PFSK-1 (cell line): ENCODE measurements at regions not wholly inside any gene's neighbourhood (a gene's known extent, or its start where the extent isn't known, plus 50 kb on each side); places are given as distances from the start of the nearest gene placed in this dataset.

Experiments
- FOXP2 ChIP-seq: optimal IDR thresholded peaks from 2 replicates; pipeline ENCODE3; 2011; ENCODE audit warnings: borderline replicate concordance, control low read depth, inconsistent platforms; ENCODE audit not compliant: insufficient read depth; ENCODE audit errors: extremely low read length, extremely low read depth
- TAF1 ChIP-seq: IDR thresholded peaks from 2 replicates; pipeline ENCODE4 v1.6.1; 2012; ENCODE audit warnings: low read length, control low read depth, borderline replicate concordance; ENCODE audit not compliant: insufficient read depth
- TF ChIP-seq, protein P1 (sequence below), 2 experiments: IDR thresholded peaks; 2 replicates each; pipeline versions ENCODE4 v1.6.1 to v1.8.0; 2011 to 2012; ENCODE audit warnings: low read depth in 2 of 2, low read length in 2 of 2, control low read depth in 1 of 2, inconsistent platforms in 1 of 2, mild to moderate bottlenecking in 1 of 2, moderate library complexity in 1 of 2; ENCODE audit not compliant: insufficient read depth in 1 of 2

DNA sequence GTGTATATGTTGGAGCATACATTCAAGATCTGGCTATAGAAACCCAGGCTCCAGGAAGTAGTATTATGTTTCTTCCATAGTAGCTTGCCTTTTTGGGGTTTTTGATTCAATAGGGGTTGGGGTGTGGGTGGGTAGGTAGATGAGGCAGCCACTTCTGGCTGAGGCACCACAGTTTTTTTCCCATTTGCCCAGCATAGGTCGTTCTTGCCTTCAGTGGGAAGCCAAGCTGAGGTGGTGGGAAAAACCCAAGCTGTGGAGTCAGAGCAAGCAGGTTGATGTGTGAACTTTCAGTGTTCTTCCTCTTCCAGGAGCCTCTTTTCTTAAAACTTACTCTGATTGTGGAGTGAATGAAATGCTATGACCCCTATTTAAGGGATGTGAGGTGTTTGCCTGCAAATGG lies 67.0 kb upstream of the RPS6KA3 start:
- no peak for TF ChIP-seq FOXP2
- TF ChIP-seq, protein P1, sequence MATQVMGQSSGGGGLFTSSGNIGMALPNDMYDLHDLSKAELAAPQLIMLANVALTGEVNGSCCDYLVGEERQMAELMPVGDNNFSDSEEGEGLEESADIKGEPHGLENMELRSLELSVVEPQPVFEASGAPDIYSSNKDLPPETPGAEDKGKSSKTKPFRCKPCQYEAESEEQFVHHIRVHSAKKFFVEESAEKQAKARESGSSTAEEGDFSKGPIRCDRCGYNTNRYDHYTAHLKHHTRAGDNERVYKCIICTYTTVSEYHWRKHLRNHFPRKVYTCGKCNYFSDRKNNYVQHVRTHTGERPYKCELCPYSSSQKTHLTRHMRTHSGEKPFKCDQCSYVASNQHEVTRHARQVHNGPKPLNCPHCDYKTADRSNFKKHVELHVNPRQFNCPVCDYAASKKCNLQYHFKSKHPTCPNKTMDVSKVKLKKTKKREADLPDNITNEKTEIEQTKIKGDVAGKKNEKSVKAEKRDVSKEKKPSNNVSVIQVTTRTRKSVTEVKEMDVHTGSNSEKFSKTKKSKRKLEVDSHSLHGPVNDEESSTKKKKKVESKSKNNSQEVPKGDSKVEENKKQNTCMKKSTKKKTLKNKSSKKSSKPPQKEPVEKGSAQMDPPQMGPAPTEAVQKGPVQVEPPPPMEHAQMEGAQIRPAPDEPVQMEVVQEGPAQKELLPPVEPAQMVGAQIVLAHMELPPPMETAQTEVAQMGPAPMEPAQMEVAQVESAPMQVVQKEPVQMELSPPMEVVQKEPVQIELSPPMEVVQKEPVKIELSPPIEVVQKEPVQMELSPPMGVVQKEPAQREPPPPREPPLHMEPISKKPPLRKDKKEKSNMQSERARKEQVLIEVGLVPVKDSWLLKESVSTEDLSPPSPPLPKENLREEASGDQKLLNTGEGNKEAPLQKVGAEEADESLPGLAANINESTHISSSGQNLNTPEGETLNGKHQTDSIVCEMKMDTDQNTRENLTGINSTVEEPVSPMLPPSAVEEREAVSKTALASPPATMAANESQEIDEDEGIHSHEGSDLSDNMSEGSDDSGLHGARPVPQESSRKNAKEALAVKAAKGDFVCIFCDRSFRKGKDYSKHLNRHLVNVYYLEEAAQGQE (IDR thresholded peaks at IDR 0.05; ENCODE audit: insufficient read depth in 1 of 2, low read depth in 2 of 2, low read length in 2 of 2) = no peak
- no peak for TF ChIP-seq TAF1
